H1 (cell line): ENCODE measurements at regions not wholly inside any gene's neighbourhood (a gene's known extent, or its start where the extent isn't known, plus 50 kb on each side); places are given as distances from the start of the nearest gene placed in this dataset.

ENCODE experiments used
- CREB1 ChIP-seq: IDR thresholded peaks from 2 replicates; pipeline ENCODE4 v1.6.1; 2012; ENCODE audit warnings: inconsistent platforms
- CTCF ChIP-seq, 3 experiments: IDR thresholded peaks; 1 replicate in 2 of 3; 2 replicates in 1 of 3; pipeline versions ENCODE4 v1.5.1 to v1.6.1; 2011; ENCODE audit warnings: low read length in 3 of 3, mild to moderate bottlenecking in 3 of 3, inconsistent platforms in 2 of 3, low read depth in 1 of 3, moderate library complexity in 1 of 3; ENCODE audit not compliant: insufficient read depth in 1 of 3; ENCODE audit errors: control extremely low read depth in 1 of 3
- JUND ChIP-seq: IDR thresholded peaks from 2 replicates; pipeline ENCODE4 v1.6.1; 2011; ENCODE audit warnings: mild to moderate bottlenecking, improper control_type of control experiment, low read length
- RNF2 ChIP-seq: fragments of 200-900, 300-1000 bp; sonication (generic); IDR thresholded peaks from 2 replicates; pipeline ENCODE4 v1.7.1; 2016; ENCODE audit warnings: borderline replicate concordance, low read depth, mild to moderate bottlenecking, antibody characterized with exemption, low read length; ENCODE audit not compliant: poor library complexity, severe bottlenecking; ENCODE audit errors: missing control alignments

- TF ChIP-seq CTCF (IDR thresholded peaks at IDR 0.05; ENCODE audit: control extremely low read depth in 1 of 3, insufficient read depth in 1 of 3, low read depth in 1 of 3, low read length in 3 of 3), result no peak
- TF ChIP-seq JUND, result no peak
- TF ChIP-seq RNF2, result no peak
- TF ChIP-seq CREB1, result no peak
- TF ChIP-seq, all 59 proteins: peak for 0
Measured at GRCh38 chr3:137349557-137350348, 392.0 kb downstream of the IL20RB start (continued).
